ENCODE measurements at regions not wholly inside any gene's neighbourhood (a gene's known extent, or its start where the extent isn't known, plus 50 kb on each side); places are given as distances from the start of the nearest gene placed in this dataset.

DNA sequence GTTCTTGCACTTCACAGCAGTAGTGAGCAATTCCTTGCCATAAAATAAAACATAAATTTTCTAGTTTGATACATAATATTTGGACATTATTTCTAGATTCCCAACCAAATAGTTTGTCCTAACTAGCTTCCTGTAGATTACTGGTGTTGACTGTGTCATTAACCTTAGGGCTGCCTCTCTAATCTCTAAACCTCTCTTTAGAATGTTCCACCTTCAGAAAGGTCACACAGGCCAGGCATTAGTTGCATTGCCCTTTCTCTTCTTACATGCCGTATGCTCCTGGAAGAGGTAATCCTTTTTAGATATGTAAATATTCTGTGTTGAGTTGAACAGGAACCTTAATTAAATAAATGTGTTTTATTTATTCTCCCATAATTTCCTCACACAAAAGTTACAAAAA, 904.9 kb upstream of the CNTN5 start:
- no peak for TF ChIP-seq CTCF (IDR thresholded peaks at IDR 0.05)
- TF ChIP-seq POLR2A (IDR thresholded peaks at IDR 0.05): no peak

Measured in esophagus squamous epithelium (tissue), 4 donors.